ENCODE measurements at regions not wholly inside any gene's neighbourhood (a gene's known extent, or its start where the extent isn't known, plus 50 kb on each side); places are given as distances from the start of the nearest gene placed in this dataset.

DNA sequence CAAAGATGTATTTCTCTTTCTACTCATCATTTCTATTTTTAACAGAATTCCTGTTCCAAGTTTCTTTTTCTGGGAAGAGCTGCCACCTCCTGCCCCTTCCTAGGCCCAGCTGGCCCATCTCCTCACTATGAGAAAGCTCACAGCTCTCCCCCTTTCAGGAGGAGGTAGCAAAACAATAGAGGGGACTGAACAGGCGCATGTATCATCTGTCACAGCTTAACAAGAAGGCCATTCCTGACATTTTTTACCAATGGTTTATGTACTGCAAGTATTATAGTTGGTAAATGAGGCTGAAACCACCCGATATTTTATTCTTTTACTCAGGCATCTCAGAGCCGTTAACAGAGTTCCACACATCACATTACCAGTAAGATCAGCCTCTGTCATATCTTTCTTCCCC, 103.7 kb upstream of the MTHFD1L start:
- FAIRE-seq, result no peak
- intact Hi-C loops (cut with micrococcal nuclease), result no loop called here
- TF ChIP-seq ZC3H4 (CRISPR knock-in tag; IDR thresholded peaks at IDR 0.05; ENCODE audit: borderline replicate concordance), result no peak
- TF ChIP-seq ASH1L (IDR thresholded peaks at IDR 0.05; ENCODE audit: borderline replicate concordance, low read depth, partially characterized antibody), result no peak
- TF ChIP-seq, protein P1, sequence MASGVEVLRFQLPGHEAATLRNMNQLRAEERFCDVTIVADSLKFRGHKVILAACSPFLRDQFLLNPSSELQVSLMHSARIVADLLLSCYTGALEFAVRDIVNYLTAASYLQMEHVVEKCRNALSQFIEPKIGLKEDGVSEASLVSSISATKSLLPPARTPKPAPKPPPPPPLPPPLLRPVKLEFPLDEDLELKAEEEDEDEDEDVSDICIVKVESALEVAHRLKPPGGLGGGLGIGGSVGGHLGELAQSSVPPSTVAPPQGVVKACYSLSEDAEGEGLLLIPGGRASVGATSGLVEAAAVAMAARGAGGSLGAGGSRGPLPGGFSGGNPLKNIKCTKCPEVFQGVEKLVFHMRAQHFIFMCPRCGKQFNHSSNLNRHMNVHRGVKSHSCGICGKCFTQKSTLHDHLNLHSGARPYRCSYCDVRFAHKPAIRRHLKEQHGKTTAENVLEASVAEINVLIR (CRISPR knock-in tag; IDR thresholded peaks at IDR 0.05), result no peak
- TF ChIP-seq, protein P2, sequence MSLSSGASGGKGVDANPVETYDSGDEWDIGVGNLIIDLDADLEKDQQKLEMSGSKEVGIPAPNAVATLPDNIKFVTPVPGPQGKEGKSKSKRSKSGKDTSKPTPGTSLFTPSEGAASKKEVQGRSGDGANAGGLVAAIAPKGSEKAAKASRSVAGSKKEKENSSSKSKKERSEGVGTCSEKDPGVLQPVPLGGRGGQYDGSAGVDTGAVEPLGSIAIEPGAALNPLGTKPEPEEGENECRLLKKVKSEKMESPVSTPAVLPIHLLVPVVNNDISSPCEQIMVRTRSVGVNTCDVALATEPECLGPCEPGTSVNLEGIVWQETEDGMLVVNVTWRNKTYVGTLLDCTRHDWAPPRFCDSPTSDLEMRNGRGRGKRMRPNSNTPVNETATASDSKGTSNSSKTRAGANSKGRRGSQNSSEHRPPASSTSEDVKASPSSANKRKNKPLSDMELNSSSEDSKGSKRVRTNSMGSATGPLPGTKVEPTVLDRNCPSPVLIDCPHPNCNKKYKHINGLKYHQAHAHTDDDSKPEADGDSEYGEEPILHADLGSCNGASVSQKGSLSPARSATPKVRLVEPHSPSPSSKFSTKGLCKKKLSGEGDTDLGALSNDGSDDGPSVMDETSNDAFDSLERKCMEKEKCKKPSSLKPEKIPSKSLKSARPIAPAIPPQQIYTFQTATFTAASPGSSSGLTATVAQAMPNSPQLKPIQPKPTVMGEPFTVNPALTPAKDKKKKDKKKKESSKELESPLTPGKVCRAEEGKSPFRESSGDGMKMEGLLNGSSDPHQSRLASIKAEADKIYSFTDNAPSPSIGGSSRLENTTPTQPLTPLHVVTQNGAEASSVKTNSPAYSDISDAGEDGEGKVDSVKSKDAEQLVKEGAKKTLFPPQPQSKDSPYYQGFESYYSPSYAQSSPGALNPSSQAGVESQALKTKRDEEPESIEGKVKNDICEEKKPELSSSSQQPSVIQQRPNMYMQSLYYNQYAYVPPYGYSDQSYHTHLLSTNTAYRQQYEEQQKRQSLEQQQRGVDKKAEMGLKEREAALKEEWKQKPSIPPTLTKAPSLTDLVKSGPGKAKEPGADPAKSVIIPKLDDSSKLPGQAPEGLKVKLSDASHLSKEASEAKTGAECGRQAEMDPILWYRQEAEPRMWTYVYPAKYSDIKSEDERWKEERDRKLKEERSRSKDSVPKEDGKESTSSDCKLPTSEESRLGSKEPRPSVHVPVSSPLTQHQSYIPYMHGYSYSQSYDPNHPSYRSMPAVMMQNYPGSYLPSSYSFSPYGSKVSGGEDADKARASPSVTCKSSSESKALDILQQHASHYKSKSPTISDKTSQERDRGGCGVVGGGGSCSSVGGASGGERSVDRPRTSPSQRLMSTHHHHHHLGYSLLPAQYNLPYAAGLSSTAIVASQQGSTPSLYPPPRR (CRISPR knock-in tag; IDR thresholded peaks at IDR 0.05; ENCODE audit: borderline replicate concordance), result no peak
- TF ChIP-seq ZSCAN29 (IDR thresholded peaks at IDR 0.05), result no peak

More for the DNA sequence above, 103.7 kb upstream of the MTHFD1L start:
- Histone ChIP-seq H3K27me3 (ENCODE audit: control insufficient read depth in 2 of 2, insufficient read depth in 2 of 2, low read length in 2 of 2) (peaks cover 16 to 35% of the 10 kb centered on the region in 2 experiments; a peak in 4 of 5 replicates), H3K27ac (ENCODE audit: extremely low read depth, low read depth, low read length) (no peak overlapping the region), H3K9me1 (ENCODE audit: control insufficient read depth, insufficient read depth, low read length) (peaks cover 3% of the 10 kb centered on the region), H2AFZ (ENCODE audit: low read depth, low read length) (no peak overlapping the region), H3K4me2 (ENCODE audit: insufficient read depth, low read length) (no peak overlapping the region), H3K4me1 (replicated peaks in 1 of 2; ENCODE audit: control insufficient read depth in 2 of 2, insufficient read depth in 2 of 2, low read length in 2 of 2) (no peaks in the 10 kb centered on the region), H3K4me3 (no peak overlapping the region), H3K9ac (ENCODE audit: insufficient read depth in 1 of 2, low read depth in 2 of 2, low read length in 2 of 2) (no peak overlapping the region), H3K9me3 (replicated peaks; ENCODE audit: control insufficient read depth, insufficient read depth, low read depth, low read length) (no peaks in the 10 kb centered on the region), H4K20me1 (replicated peaks; ENCODE audit: control insufficient read depth, insufficient read depth, low read length) (no peaks in the 10 kb centered on the region), H3K79me2 (ENCODE audit: control insufficient read depth, insufficient read depth, low read length) (no peaks in the 10 kb centered on the region), H3K36me3 (ENCODE audit: control insufficient read depth, insufficient read depth, low read length) (no peaks in the 10 kb centered on the region)
- in situ Hi-C loops (cut with MboI), result no loop called here
- DNase-seq (ENCODE audit: extremely low read depth in 1 of 4, low spot score in 3 of 4), result no peak
- BruUV-seq (replicated peaks), result no TSS peak
- ChIA-PET POLR2A (interaction anchor here (1.0 kb wide), 1 partner anchor 695 kb away, joined by 3 read pairs; no protein-coding TSS in a partner anchor), CTCF (ENCODE audit: low intra/inter-chr PET ratio) (no interaction called here)
- whole genome bisulfite sequencing (ENCODE audit: insufficient coverage, low coverage, missing lambda C conversion rate), result 10% methylated on average over 3 of the region's 3 CpGs
- no peak for ATAC-seq
